WTC11 (cell line): ENCODE measurements at regions not wholly inside any gene's neighbourhood (a gene's known extent, or its start where the extent isn't known, plus 50 kb on each side); places are given as distances from the start of the nearest gene placed in this dataset.

Source experiments
- ATAC-seq: fragments of 200-7000 bp; cut with Tn5 transposase; 2 replicates; pipeline ENCODE4 v1.10.0; 2021; ENCODE audit warnings: mild to moderate bottlenecking, moderate library complexity
- CTCF ChIA-PET: fragments of 300-600 bp; sonication (Branson Sonifier 250); formaldehyde crosslinking; loops from one replicate; lab custom pipeline; 2021; ENCODE audit warnings: antibody characterized with exemption; lab: Charles Lee
- POLR2A ChIA-PET: fragments of 350-600 bp; sonication (Branson Sonifier 250); formaldehyde crosslinking; loops from one replicate; lab custom pipeline; 2021; ENCODE audit warnings: antibody characterized with exemption; lab: Charles Lee
- DNase-seq: peaks from one replicate; pipeline ENCODE4 v3.0.0; 2021; ENCODE audit warnings: low spot score
- H3K27ac Mint-ChIP-seq: 2 replicates; pipeline ENCODE4 v1.8.0; 2021; ENCODE audit warnings: mixed read lengths
- H3K27me3 Mint-ChIP-seq: 2 replicates; pipeline ENCODE4 v1.8.0; 2021; ENCODE audit warnings: low read depth, mild to moderate bottlenecking, moderate library complexity, mixed read lengths
- H3K36me3 Mint-ChIP-seq: 2 replicates; pipeline ENCODE4 v1.8.0; 2021; ENCODE audit warnings: mixed read lengths
- H3K4me1 Mint-ChIP-seq: 2 replicates; pipeline ENCODE4 v1.8.0; 2022; ENCODE audit warnings: mixed read lengths
- H3K4me3 Mint-ChIP-seq: 2 replicates; pipeline ENCODE4 v1.8.0; 2021; ENCODE audit warnings: mild to moderate bottlenecking, moderate library complexity, mixed read lengths
- H3K9me3 Mint-ChIP-seq: 2 replicates; pipeline ENCODE4 v1.8.0; 2021; ENCODE audit warnings: mixed read lengths
- ATF3 ChIP-seq: sonication (generic); formaldehyde crosslinking; conservative IDR thresholded peaks from 2 replicates; pipeline ENCODE4 v1.8.1; 2022; ENCODE audit warnings: mild to moderate bottlenecking, missing genetic modification reagents
- CBFB ChIP-seq: sonication (generic); formaldehyde crosslinking; IDR thresholded peaks from 2 replicates; pipeline ENCODE4 v1.8.1; 2022; ENCODE audit warnings: mild to moderate bottlenecking, low read depth, missing genetic modification reagents
- ELF4 ChIP-seq: sonication (generic); formaldehyde crosslinking; IDR thresholded peaks from 2 replicates; pipeline ENCODE4 v1.8.1; 2022; ENCODE audit warnings: low read depth, mild to moderate bottlenecking, moderate library complexity, missing genetic modification reagents
- ERG ChIP-seq: fragments of 250-450 bp; sonication (Bioruptor Pico); IDR thresholded peaks from 2 replicates; pipeline ENCODE4 v1.8.0; 2021; ENCODE audit warnings: mild to moderate bottlenecking
- FOXK1 ChIP-seq: sonication (generic); formaldehyde crosslinking; IDR thresholded peaks from 2 replicates; pipeline ENCODE4 v1.8.0; 2022; ENCODE audit warnings: mild to moderate bottlenecking, moderate library complexity, missing genetic modification reagents
- IRF1 ChIP-seq: sonication (generic); formaldehyde crosslinking; IDR thresholded peaks from 2 replicates; pipeline ENCODE4 v1.8.0; 2023; ENCODE audit warnings: missing genetic modification reagents
- IRF2 ChIP-seq: sonication (generic); formaldehyde crosslinking; IDR thresholded peaks from 2 replicates; pipeline ENCODE4 v1.8.0; 2022; ENCODE audit warnings: low read depth, missing genetic modification reagents, borderline replicate concordance
- MAX ChIP-seq: sonication (generic); formaldehyde crosslinking; IDR thresholded peaks from 2 replicates; pipeline ENCODE4 v1.8.0; 2022; ENCODE audit warnings: mild to moderate bottlenecking, missing genetic modification reagents
- MLX ChIP-seq: sonication (generic); formaldehyde crosslinking; IDR thresholded peaks from 2 replicates; pipeline ENCODE4 v1.8.1; 2023; ENCODE audit warnings: mild to moderate bottlenecking, missing genetic modification reagents, moderate library complexity
- NFE2L1 ChIP-seq: sonication (generic); formaldehyde crosslinking; IDR thresholded peaks from 2 replicates; pipeline ENCODE4 v1.8.1; 2023; ENCODE audit warnings: missing genetic modification reagents
- NFYB ChIP-seq: sonication (generic); formaldehyde crosslinking; conservative IDR thresholded peaks from 2 replicates; pipeline ENCODE4 v1.8.0; 2022; ENCODE audit warnings: low read depth, missing genetic modification reagents
- PRDM15 ChIP-seq: sonication (generic); formaldehyde crosslinking; IDR thresholded peaks from 2 replicates; pipeline ENCODE4 v1.8.0; 2022; ENCODE audit warnings: missing genetic modification reagents
- PRRX2 ChIP-seq: fragments of 250-450 bp; sonication (Bioruptor Pico); IDR thresholded peaks from 2 replicates; pipeline ENCODE4 v1.8.0; 2021; ENCODE audit warnings: mild to moderate bottlenecking
- RORB ChIP-seq: fragments of 250-450 bp; sonication (Bioruptor Pico); IDR thresholded peaks from 2 replicates; pipeline ENCODE4 v1.9.0; 2021; ENCODE audit warnings: mild to moderate bottlenecking
- SMAD3 ChIP-seq: sonication (generic); formaldehyde crosslinking; IDR thresholded peaks from 2 replicates; pipeline ENCODE4 v1.8.0; 2022; ENCODE audit warnings: missing genetic modification reagents, mild to moderate bottlenecking, borderline replicate concordance
- SOX15 ChIP-seq: fragments of 250-450 bp; sonication (Bioruptor Pico); IDR thresholded peaks from 2 replicates; pipeline ENCODE4 v1.9.0; 2021; ENCODE audit warnings: mild to moderate bottlenecking
- ZNF121 ChIP-seq: sonication (generic); formaldehyde crosslinking; IDR thresholded peaks from 2 replicates; pipeline ENCODE4 v1.8.0; 2023; ENCODE audit warnings: missing genetic modification reagents
- ZNF317 ChIP-seq: sonication (generic); formaldehyde crosslinking; IDR thresholded peaks from 2 replicates; pipeline ENCODE4 v1.8.1; 2023; ENCODE audit warnings: low read depth, mild to moderate bottlenecking, moderate library complexity, missing genetic modification reagents, borderline replicate concordance
- ZNF671 ChIP-seq: fragments of 250-450 bp; sonication (Bioruptor Pico); IDR thresholded peaks from 2 replicates; pipeline ENCODE4 v1.8.0; 2021; ENCODE audit warnings: mild to moderate bottlenecking
- TF ChIP-seq, protein P1 (sequence below): sonication (generic); formaldehyde crosslinking; IDR thresholded peaks from 2 replicates; pipeline ENCODE4 v1.8.0; 2022; ENCODE audit warnings: mild to moderate bottlenecking, missing genetic modification reagents
- TF ChIP-seq, protein P2 (sequence below): sonication (generic); formaldehyde crosslinking; IDR thresholded peaks from 2 replicates; pipeline ENCODE4 v1.8.1; 2023; ENCODE audit warnings: mild to moderate bottlenecking, missing genetic modification reagents, moderate library complexity

DNA sequence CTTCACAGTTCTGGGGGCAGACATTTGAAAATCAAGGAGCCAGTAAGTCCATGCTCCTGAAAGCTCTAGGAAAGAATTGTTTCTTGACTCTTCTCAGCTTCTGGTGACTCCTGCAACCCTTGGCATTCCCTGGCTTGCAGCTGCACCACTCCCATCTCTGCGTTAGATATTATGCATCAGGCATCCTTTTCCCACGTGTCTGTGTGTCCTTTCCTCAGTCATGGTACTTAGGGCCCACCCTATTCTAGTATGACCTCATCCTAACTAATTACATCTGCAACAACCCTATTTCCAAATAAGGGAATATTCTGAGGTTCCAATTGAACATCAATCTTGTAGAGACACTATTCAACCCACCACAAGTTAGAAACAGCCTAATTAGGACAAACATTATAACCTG, 931.7 kb upstream of the CHAC2 start:
- ChIA-PET CTCF (no interaction called here), POLR2A (no interaction called here)
- Mint-ChIP-seq H3K36me3 (no peaks in the 10 kb centered on the region), H3K9me3 (peaks cover 5% of the 10 kb centered on the region; the same call in 1 of the 2 replicates), H3K27me3 (no peaks in the 10 kb centered on the region), H3K4me1 (no peaks in the 10 kb centered on the region), H3K27ac (no peak overlapping the region), H3K4me3 (no peak overlapping the region)
- ATAC-seq (no peak), DNase-seq (no peak)
- TF ChIP-seq PRRX2 (no peak), FOXK1 (CRISPR knock-in tag) (no peak), ERG (CRISPR knock-in tag) (no peak)

GRCh38 chr2:52831216-52831615, 936.4 kb upstream of the CHAC2 start:
- Mint-ChIP-seq H3K9me3 (no peaks in the 10 kb centered on the region), H3K4me1 (no peaks in the 10 kb centered on the region), H3K27ac (no peak overlapping the region), H3K36me3 (no peaks in the 10 kb centered on the region), H3K4me3 (no peak overlapping the region), H3K27me3 (no peaks in the 10 kb centered on the region)
- ATAC-seq: no peak
- CTCF ChIA-PET: no interaction called here
- POLR2A ChIA-PET: no interaction called here
- no peak for DNase-seq
- TF ChIP-seq, protein P1, sequence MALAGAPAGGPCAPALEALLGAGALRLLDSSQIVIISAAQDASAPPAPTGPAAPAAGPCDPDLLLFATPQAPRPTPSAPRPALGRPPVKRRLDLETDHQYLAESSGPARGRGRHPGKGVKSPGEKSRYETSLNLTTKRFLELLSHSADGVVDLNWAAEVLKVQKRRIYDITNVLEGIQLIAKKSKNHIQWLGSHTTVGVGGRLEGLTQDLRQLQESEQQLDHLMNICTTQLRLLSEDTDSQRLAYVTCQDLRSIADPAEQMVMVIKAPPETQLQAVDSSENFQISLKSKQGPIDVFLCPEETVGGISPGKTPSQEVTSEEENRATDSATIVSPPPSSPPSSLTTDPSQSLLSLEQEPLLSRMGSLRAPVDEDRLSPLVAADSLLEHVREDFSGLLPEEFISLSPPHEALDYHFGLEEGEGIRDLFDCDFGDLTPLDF (CRISPR knock-in tag): no peak
- no peak for TF ChIP-seq ATF3 (CRISPR knock-in tag)
- TF ChIP-seq RORB: no peak
- no peak for TF ChIP-seq NFE2L1 (CRISPR knock-in tag)
- no peak for TF ChIP-seq PRDM15 (CRISPR knock-in tag)
- no peak for TF ChIP-seq ZNF671
- TF ChIP-seq NFYB (CRISPR knock-in tag): no peak
- TF ChIP-seq, all 79 proteins: peak for 0

DNA sequence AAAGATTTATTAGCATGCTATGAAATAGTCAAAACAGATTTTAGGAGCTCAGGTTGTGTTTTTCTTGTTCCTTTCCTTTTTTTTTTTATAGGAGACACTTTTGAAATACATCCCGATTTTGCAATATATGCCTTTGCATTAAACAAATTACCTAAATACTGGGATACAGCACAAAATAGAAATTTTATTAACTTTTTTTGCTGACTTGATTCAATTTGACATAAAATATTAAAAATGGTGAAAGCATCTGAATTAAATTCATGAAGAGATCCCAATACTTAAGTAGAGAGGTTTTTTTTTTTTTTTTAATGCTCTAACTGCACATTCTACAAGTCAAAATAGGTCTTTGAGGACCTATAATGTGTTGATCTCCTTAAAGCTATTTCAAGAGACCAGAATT, 939.5 kb upstream of the CHAC2 start:
- Mint-ChIP-seq H3K4me3 (no peak overlapping the region), H3K4me1 (no peaks in the 10 kb centered on the region), H3K9me3 (no peaks in the 10 kb centered on the region), H3K27ac (no peak overlapping the region), H3K27me3 (no peaks in the 10 kb centered on the region), H3K36me3 (no peaks in the 10 kb centered on the region)
- ATAC-seq: no peak
- no peak for DNase-seq
- CTCF ChIA-PET: no interaction called here
- POLR2A ChIA-PET: no interaction called here
- TF ChIP-seq SMAD3 (CRISPR knock-in tag): no peak
- TF ChIP-seq MLX (CRISPR knock-in tag): no peak
- no peak for TF ChIP-seq MAX (CRISPR knock-in tag)
- TF ChIP-seq SOX15 (CRISPR knock-in tag): no peak
- TF ChIP-seq ELF4 (CRISPR knock-in tag): no peak
- TF ChIP-seq, protein P2, sequence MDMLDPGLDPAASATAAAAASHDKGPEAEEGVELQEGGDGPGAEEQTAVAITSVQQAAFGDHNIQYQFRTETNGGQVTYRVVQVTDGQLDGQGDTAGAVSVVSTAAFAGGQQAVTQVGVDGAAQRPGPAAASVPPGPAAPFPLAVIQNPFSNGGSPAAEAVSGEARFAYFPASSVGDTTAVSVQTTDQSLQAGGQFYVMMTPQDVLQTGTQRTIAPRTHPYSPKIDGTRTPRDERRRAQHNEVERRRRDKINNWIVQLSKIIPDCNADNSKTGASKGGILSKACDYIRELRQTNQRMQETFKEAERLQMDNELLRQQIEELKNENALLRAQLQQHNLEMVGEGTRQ (CRISPR knock-in tag): no peak
- TF ChIP-seq FOXK1 (CRISPR knock-in tag): no peak
- no peak for TF ChIP-seq ERG (CRISPR knock-in tag)
- TF ChIP-seq ZNF121: no peak
- no peak for TF ChIP-seq CBFB (CRISPR knock-in tag)
- no peak for TF ChIP-seq ZNF317 (CRISPR knock-in tag)
- no peak for TF ChIP-seq IRF2
- no peak for TF ChIP-seq IRF1 (CRISPR knock-in tag)
